Stomach (tissue), 8 donors: ENCODE measurements at regions not wholly inside any gene's neighbourhood (a gene's known extent, or its start where the extent isn't known, plus 50 kb on each side); places are given as distances from the start of the nearest gene placed in this dataset.

Source experiments
- DNase-seq, 2 donors: peaks; one replicate each; pipeline versions ENCODE4 v3.0.0 to v3.0.0-alpha.2; 2013 to 2019
- H3K27ac ChIP-seq, 5 donors: fragments of 200-600 bp in 4 of 5; sonication (generic) in 4 of 5; one replicate each; pipeline ENCODE4 v1.5.1; 2013 to 2019; ENCODE audit warnings: mild to moderate bottlenecking in 1 of 5, moderate library complexity in 1 of 5
- H3K27me3 ChIP-seq, 3 donors: fragments of 200-600 bp; sonication (generic); one replicate each; pipeline ENCODE4 v1.5.1; 2017 to 2019; ENCODE audit warnings: mixed run types in 1 of 3
- H3K36me3 ChIP-seq, 4 donors: fragments of 200-600 bp; sonication (generic); 1 replicate in 3 of 4; 2 replicates in 1 of 4; pipeline ENCODE4 v1.5.1; 2016 to 2019
- H3K4me1 ChIP-seq, 4 donors: fragments of 200-600 bp; sonication (generic); one replicate each; pipeline ENCODE4 v1.5.1; 2016 to 2019
- H3K4me3 ChIP-seq, 4 donors: fragments of 200-600 bp; sonication (generic) in 3 of 4; one replicate each; pipeline ENCODE4 v1.5.1; 2016 to 2019; ENCODE audit warnings: mild to moderate bottlenecking in 1 of 4
- H3K9me3 ChIP-seq, 4 donors: fragments of 200-600 bp; sonication (generic); one replicate each; pipeline ENCODE4 v1.5.1; 2016 to 2019
- EP300 ChIP-seq: sonication (generic); formaldehyde crosslinking; IDR thresholded peaks from one replicate; pipeline ENCODE4 v1.6.1; 2017; ENCODE audit warnings: antibody characterized with exemption
- POLR2A ChIP-seq, 4 donors: fragments of 450-650 bp; IDR thresholded peaks; one replicate each; pipeline ENCODE4 v1.6.1; 2016; ENCODE audit warnings: antibody characterized with exemption in 4 of 4, control low read depth in 2 of 4, mild to moderate bottlenecking in 1 of 4, moderate library complexity in 1 of 4
- POLR2AphosphoS5 ChIP-seq, 3 donors: sonication (generic); formaldehyde crosslinking; IDR thresholded peaks; one replicate each; pipeline ENCODE4 v1.6.1; 2016; ENCODE audit warnings: antibody characterized with exemption in 3 of 3
- WGBS, 5 donors: extraction: QIAGEN DNeasy Blood & Tissue Kit in 3 of 5; methylation state at CpG; one replicate each; pipeline versions ENCODE4 v1.1.5 to v1.1.7; 2013 to 2018; 5-methylcytosine and 5-hydroxymethylcytosine counted together
- intact Hi-C: fragments of 100-400 bp; cut with DNase I; formaldehyde crosslinking; loops from one replicate; pipeline ENCODE4 v1.15.1; 2023; ENCODE audit warnings: low total_unique reads
- TF ChIP-seq, protein P1 (sequence below), 7 experiments: fragments of 450-650 bp in 4 of 7; fragments of 200-600 bp in 3 of 7; sonication (generic) in 3 of 7; IDR thresholded peaks; one replicate each; pipeline ENCODE4 v1.5.1; 2016 to 2019; ENCODE audit warnings: antibody characterized with exemption in 7 of 7, control low read depth in 2 of 7, mild to moderate bottlenecking in 1 of 7
- donor health status: healthy with polysubstance abuse.
- donor health status: Bipolar disorder and iron deficiency.
- donor health status: healthy.

- Histone ChIP-seq H3K9me3 (no peaks in the 10 kb centered on the region), H3K4me3 (no peak overlapping the region), H3K4me1 (peaks cover 16 to 44% (median 27%) of the 10 kb centered on the region in 4 donors), H3K27ac (peak overlapping the region; percentile 17 to 83 (median 75)), H3K36me3 (no peaks in the 10 kb centered on the region), H3K27me3 (peaks cover 0 to 15% (median 0%) of the 10 kb centered on the region in 3 donors)
- peak; percentile 41 to 81 for DNase-seq
- intact Hi-C loops, result no loop called here
- TF ChIP-seq POLR2AphosphoS5 (IDR thresholded peaks at IDR 0.05) (peak in 2 of 3 donors; percentile 45 to 84), POLR2A (IDR thresholded peaks at IDR 0.05) (no peak)
- WGBS, 5 donors, result 64 to 77% (median 70%) methylated on average over 26 of the region's 26 CpGs
These were observed 54.4 kb upstream of the TMPRSS2 start for GRCh38 chr21:41562101-41563000.

- TF ChIP-seq, protein P1, sequence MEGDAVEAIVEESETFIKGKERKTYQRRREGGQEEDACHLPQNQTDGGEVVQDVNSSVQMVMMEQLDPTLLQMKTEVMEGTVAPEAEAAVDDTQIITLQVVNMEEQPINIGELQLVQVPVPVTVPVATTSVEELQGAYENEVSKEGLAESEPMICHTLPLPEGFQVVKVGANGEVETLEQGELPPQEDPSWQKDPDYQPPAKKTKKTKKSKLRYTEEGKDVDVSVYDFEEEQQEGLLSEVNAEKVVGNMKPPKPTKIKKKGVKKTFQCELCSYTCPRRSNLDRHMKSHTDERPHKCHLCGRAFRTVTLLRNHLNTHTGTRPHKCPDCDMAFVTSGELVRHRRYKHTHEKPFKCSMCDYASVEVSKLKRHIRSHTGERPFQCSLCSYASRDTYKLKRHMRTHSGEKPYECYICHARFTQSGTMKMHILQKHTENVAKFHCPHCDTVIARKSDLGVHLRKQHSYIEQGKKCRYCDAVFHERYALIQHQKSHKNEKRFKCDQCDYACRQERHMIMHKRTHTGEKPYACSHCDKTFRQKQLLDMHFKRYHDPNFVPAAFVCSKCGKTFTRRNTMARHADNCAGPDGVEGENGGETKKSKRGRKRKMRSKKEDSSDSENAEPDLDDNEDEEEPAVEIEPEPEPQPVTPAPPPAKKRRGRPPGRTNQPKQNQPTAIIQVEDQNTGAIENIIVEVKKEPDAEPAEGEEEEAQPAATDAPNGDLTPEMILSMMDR (IDR thresholded peaks at IDR 0.05), result no peak
- TF ChIP-seq POLR2A (IDR thresholded peaks at IDR 0.05), result no peak
- no peak for TF ChIP-seq POLR2AphosphoS5 (IDR thresholded peaks at IDR 0.05)
- TF ChIP-seq EP300, result no peak
- peaks cover 17 to 45% (median 28%) of the 10 kb centered on the region in 4 donors for H3K4me1 ChIP-seq
- peak overlapping the region; percentile 17 to 83 (median 75) for H3K27ac ChIP-seq
- peaks cover 0 to 16% (median 0%) of the 10 kb centered on the region in 3 donors for H3K27me3 ChIP-seq
- intact Hi-C loops, result no loop called here
- no peak for DNase-seq
- no peaks in the 10 kb centered on the region for H3K36me3 ChIP-seq
- H3K4me3 ChIP-seq, result no peak overlapping the region
- WGBS, 5 donors, result 75 to 84% (median 78%) methylated on average over 4 of the region's 4 CpGs
- no peaks in the 10 kb centered on the region for H3K9me3 ChIP-seq
These were observed 53.7 kb upstream of the TMPRSS2 start for GRCh38 chr21:41561701-41562100.

GRCh38 chr21:41560661-41561158 lies 52.8 kb upstream of the TMPRSS2 start:
- peak; percentile 52 to 65 for DNase-seq
- WGBS, 5 donors, result 20 to 47% (median 37%) methylated on average over 9 of the region's 9 CpGs
- Histone ChIP-seq H3K4me1 (peaks cover 17 to 45% (median 28%) of the 10 kb centered on the region in 4 donors), H3K27ac (peak overlapping the region; percentile 53 to 83 (median 75)), H3K4me3 (no peak overlapping the region), H3K36me3 (no peaks in the 10 kb centered on the region), H3K27me3 (peaks cover 0 to 16% (median 0%) of the 10 kb centered on the region in 3 donors), H3K9me3 (no peaks in the 10 kb centered on the region)
- TF ChIP-seq POLR2A (IDR thresholded peaks at IDR 0.05) (no peak), EP300 (no peak), POLR2AphosphoS5 (IDR thresholded peaks at IDR 0.05) (no peak)
- TF ChIP-seq, protein P1 (IDR thresholded peaks at IDR 0.05), result no peak
- intact Hi-C loops, result no loop called here

DNA sequence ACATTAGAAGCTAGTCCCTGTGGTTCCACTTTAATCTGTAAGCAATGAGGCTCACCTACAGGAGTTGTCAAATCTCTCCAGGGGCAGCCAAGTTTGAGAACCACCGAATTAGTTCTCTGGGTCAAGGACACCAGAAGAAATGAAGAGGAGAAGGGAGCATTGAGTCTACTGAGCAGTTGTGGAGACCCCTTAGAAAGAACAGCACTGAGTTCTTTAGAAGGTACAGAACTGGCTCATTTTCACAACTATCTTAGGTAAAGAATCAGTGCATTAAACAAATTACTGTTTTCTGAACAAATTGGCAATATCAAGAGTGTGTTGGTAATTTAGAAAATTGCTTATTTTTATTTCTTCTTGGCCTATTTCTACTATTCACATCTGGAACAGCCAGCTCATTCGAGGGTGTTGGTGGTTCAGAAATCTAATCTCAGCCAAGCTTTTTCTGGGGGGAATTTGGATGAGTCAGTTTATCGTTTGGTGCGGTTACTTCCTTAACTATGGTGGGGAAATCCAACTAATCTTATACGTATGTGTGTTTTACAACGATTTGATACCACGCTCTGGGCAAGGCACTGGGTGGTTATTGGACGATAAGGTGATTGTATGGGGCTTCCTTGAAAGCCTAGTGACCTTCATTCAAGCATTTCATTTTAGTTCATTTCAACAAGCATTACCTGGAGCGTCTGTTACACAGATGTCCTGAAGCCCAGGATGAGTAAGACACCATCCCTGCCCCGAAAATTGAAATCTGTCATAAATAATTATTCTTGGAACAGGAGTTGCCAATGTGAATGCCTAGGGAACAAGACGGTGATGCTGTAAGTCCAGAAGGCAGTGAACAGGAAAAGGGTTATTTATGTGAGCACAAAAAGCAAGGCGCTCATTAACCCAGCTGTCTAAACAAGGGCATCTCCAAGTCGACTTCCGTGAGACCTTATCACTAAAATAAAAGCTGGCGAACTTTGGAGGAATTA lies 52.0 kb upstream of the TMPRSS2 start:
- Histone ChIP-seq H3K27ac (peak overlapping the region; percentile 53 to 83 (median 75)), H3K36me3 (no peaks in the 10 kb centered on the region), H3K4me3 (no peak overlapping the region), H3K4me1 (peaks cover 17 to 47% (median 29%) of the 10 kb centered on the region in 4 donors), H3K27me3 (peaks cover 0 to 16% (median 0%) of the 10 kb centered on the region in 3 donors), H3K9me3 (no peaks in the 10 kb centered on the region)
- TF ChIP-seq POLR2AphosphoS5 (IDR thresholded peaks at IDR 0.05) (peak in 2 of 3 donors; percentile 61 to 85), POLR2A (IDR thresholded peaks at IDR 0.05) (no peak), EP300 (no peak)
- WGBS, 5 donors, result 19 to 38% (median 28%) methylated on average over 15 of the region's 15 CpGs
- peak; percentile 53 to 69 for DNase-seq
- intact Hi-C loops, result no loop called here

- H3K4me1 ChIP-seq, result peaks cover 9 to 48% (median 29%) of the 10 kb centered on the region in 4 donors
These were observed 50.9 kb upstream of the TMPRSS2 start for GRCh38 chr21:41558842-41559241.

More at GRCh38 chr21:41558842-41559241, 50.9 kb upstream of the TMPRSS2 start:
- peak overlapping the region in 4 of 5 donors; percentile 53 to 83 (median 67) for H3K27ac ChIP-seq
- TF ChIP-seq EP300 (no peak), POLR2A (IDR thresholded peaks at IDR 0.05) (no peak), POLR2AphosphoS5 (IDR thresholded peaks at IDR 0.05) (no peak)
- TF ChIP-seq, protein P1 (IDR thresholded peaks at IDR 0.05), result no peak
- no peak for DNase-seq
- peaks cover 0 to 16% (median 0%) of the 10 kb centered on the region in 3 donors for H3K27me3 ChIP-seq
- no peaks in the 10 kb centered on the region for H3K9me3 ChIP-seq
- no peak overlapping the region for H3K4me3 ChIP-seq
- no peaks in the 10 kb centered on the region for H3K36me3 ChIP-seq
- intact Hi-C loops, result no loop called here
